OCI-LY7 (cell line): ENCODE measurements at regions not wholly inside any gene's neighbourhood (a gene's known extent, or its start where the extent isn't known, plus 50 kb on each side); places are given as distances from the start of the nearest gene placed in this dataset.
"Not testable (repeated sequence)": the region's sequence is repeated elsewhere in the genome, so short reads cannot be mapped to it uniquely, and the experiment has no call there.

Experiments used
- BruUV-seq: library from RNA; stranded (reverse); fragments of 400-500 nt; replicated peaks from 2 replicates; lab custom pipeline; 2021; lab: Mats Ljungman, UMichigan
- CTCF ChIA-PET: fragments of 300-600 bp; sonication (Branson Sonifier 250); formaldehyde crosslinking; loops from one replicate; lab custom pipeline; 2022; ENCODE audit warnings: antibody characterized with exemption; ENCODE audit not compliant: unreplicated experiment; lab: Charles Lee
- POLR2A ChIA-PET: fragments of 300-600 bp; sonication (Branson Sonifier 250); formaldehyde crosslinking; loops from one replicate; lab custom pipeline; 2022; ENCODE audit warnings: antibody characterized with exemption; lab: Charles Lee
- DNase-seq: peaks from one replicate; pipeline ENCODE4 v3.0.0-alpha.2; 2015; ENCODE audit warnings: low spot score
- H2AFZ ChIP-seq: fragments of 200-600 bp; sonication (generic), shearing (Covaris generic); 2 replicates; pipeline ENCODE4 v1.6.1; 2014; ENCODE audit warnings: mild to moderate bottlenecking, antibody characterized with exemption, low read length, moderate library complexity
- H3K27ac ChIP-seq: fragments of 200-600 bp; sonication (generic); 2 replicates; pipeline ENCODE4 v1.5.1; 2014; ENCODE audit warnings: mixed run types, low read depth, mild to moderate bottlenecking, moderate library complexity, low read length, inconsistent platforms; ENCODE audit not compliant: poor library complexity, severe bottlenecking
- H3K36me3 ChIP-seq: fragments of 200-600 bp; sonication (generic); 2 replicates; pipeline ENCODE4 v1.6.1; 2014; ENCODE audit warnings: mild to moderate bottlenecking, antibody characterized with exemption, low read length, moderate library complexity, mixed read lengths; ENCODE audit not compliant: insufficient read depth
- H3K4me1 ChIP-seq: fragments of 200-600 bp; sonication (generic); 2 replicates; pipeline ENCODE4 v1.5.1; 2014; ENCODE audit warnings: mild to moderate bottlenecking, low read length; ENCODE audit not compliant: insufficient read depth, poor library complexity, severe bottlenecking
- H3K4me2 ChIP-seq: fragments of 200-600 bp; sonication (generic); 2 replicates; pipeline ENCODE4 v1.6.1; 2014; ENCODE audit warnings: mild to moderate bottlenecking, low read length
- H3K4me3 ChIP-seq: fragments of 200-600 bp; sonication (generic); 2 replicates; pipeline ENCODE4 v1.5.1; 2014; ENCODE audit warnings: mild to moderate bottlenecking, low read depth, low read length; ENCODE audit not compliant: poor library complexity, severe bottlenecking
- H3K79me2 ChIP-seq: fragments of 200-600 bp; sonication (generic); 2 replicates; pipeline ENCODE4 v1.6.1; 2016; ENCODE audit warnings: low read depth, mild to moderate bottlenecking, low read length, moderate library complexity, mixed read lengths; ENCODE audit not compliant: insufficient read depth
- H3K9me2 ChIP-seq: fragments of 200-600 bp; sonication (generic); 2 replicates; pipeline ENCODE4 v1.6.1; 2016; ENCODE audit warnings: mild to moderate bottlenecking, low read length, mixed read lengths; ENCODE audit not compliant: insufficient read depth
- H3K9me3 ChIP-seq: fragments of 200-600 bp; sonication (generic); 2 replicates; pipeline ENCODE4 v1.6.1; 2014; ENCODE audit warnings: mild to moderate bottlenecking, mixed run types, low read length, mixed read lengths
- H4K20me1 ChIP-seq: fragments of 200-600 bp; sonication (generic); 2 replicates; pipeline ENCODE4 v1.6.1; 2014; ENCODE audit warnings: mild to moderate bottlenecking, antibody characterized with exemption, low read length, moderate library complexity, mixed read lengths; ENCODE audit not compliant: insufficient read depth
- CTCF ChIP-seq: fragments of 200-600 bp; sonication (generic); conservative IDR thresholded peaks from 2 replicates; pipeline ENCODE4 v1.5.1; 2014; ENCODE audit warnings: mild to moderate bottlenecking, antibody characterized with exemption, low read length, moderate library complexity, mixed read lengths
- EZH2phosphoT487 ChIP-seq: fragments of 200-600 bp; sonication (generic); IDR thresholded peaks from 2 replicates; pipeline ENCODE4 v1.6.1; 2018; ENCODE audit warnings: low read depth, borderline replicate concordance, mild to moderate bottlenecking, mixed run types, antibody characterized with exemption, low read length, moderate library complexity, mixed read lengths
- intact Hi-C: fragments of 100-400 bp; cut with micrococcal nuclease; formaldehyde crosslinking; loops from one replicate; pipeline ENCODE4 v1.10.0; 2022; ENCODE audit not compliant: unreplicated experiment

GRCh38 chr9:29445751-29446150, 1872.5 kb upstream of the C9orf72 start:
- no peak for TF ChIP-seq EZH2phosphoT487
- TF ChIP-seq CTCF = no peak
- intact Hi-C loops = no loop called here
- no peak for DNase-seq

GRCh38 chr9:29449306-29449705, 1876.0 kb upstream of the C9orf72 start:
- H3K9me2 ChIP-seq = no peaks in the 10 kb centered on the region
- H2AFZ ChIP-seq = no peak overlapping the region
- H3K4me3 ChIP-seq = no peak overlapping the region
- H3K4me2 ChIP-seq = no peak overlapping the region
- TF ChIP-seq EZH2phosphoT487 = no peak
- TF ChIP-seq CTCF = no peak
- no peaks in the 10 kb centered on the region for H3K36me3 ChIP-seq
- POLR2A ChIA-PET = no interaction called here
- BruUV-seq = no TSS peak
- H3K4me1 ChIP-seq = no peaks in the 10 kb centered on the region
- no peak for DNase-seq
- H3K79me2 ChIP-seq = no peaks in the 10 kb centered on the region
- H3K27ac ChIP-seq = no peak overlapping the region
- H4K20me1 ChIP-seq = no peaks in the 10 kb centered on the region
- intact Hi-C loops = no loop called here
- CTCF ChIA-PET = no interaction called here
- no peaks in the 10 kb centered on the region for H3K9me3 ChIP-seq

More at GRCh38 chr9:29445751-29446150, 1872.5 kb upstream of the C9orf72 start:
- no peaks in the 10 kb centered on the region for H3K36me3 ChIP-seq
- no peak overlapping the region for H3K4me3 ChIP-seq
- POLR2A ChIA-PET = interaction anchor here (0.6 to 0.7 kb wide), 2 partner anchors 454 to 724 kb away, joined by 3 read pairs; no protein-coding TSS in a partner anchor
- H3K9me2 ChIP-seq = no peaks in the 10 kb centered on the region
- H3K79me2 ChIP-seq = no peaks in the 10 kb centered on the region
- no peaks in the 10 kb centered on the region for H4K20me1 ChIP-seq
- CTCF ChIA-PET = no interaction called here
- H2AFZ ChIP-seq = no peak overlapping the region
- H3K9me3 ChIP-seq = no peaks in the 10 kb centered on the region
- no peak overlapping the region for H3K4me2 ChIP-seq
- no peaks in the 10 kb centered on the region for H3K4me1 ChIP-seq
- H3K27ac ChIP-seq = no peak overlapping the region
- no TSS peak for BruUV-seq

- POLR2A ChIA-PET, H3K4me2 ChIP-seq, H3K4me1 ChIP-seq: not testable (repeated sequence)
These were observed 1877.1 kb upstream of the C9orf72 start for GRCh38 chr9:29450343-29450875.

More at GRCh38 chr9:29450343-29450875, 1877.1 kb upstream of the C9orf72 start:
- H4K20me1 ChIP-seq, H3K4me3 ChIP-seq, H3K79me2 ChIP-seq, H2AFZ ChIP-seq, H3K27ac ChIP-seq, H3K36me3 ChIP-seq, H3K9me3 ChIP-seq, intact Hi-C loops, CTCF ChIA-PET, DNase-seq, BruUV-seq, H3K9me2 ChIP-seq: not testable (repeated sequence)
